Cortex of kidney (tissue), 1 donor: ENCODE measurements at regions not wholly inside any gene's neighbourhood (a gene's known extent, or its start where the extent isn't known, plus 50 kb on each side); places are given as distances from the start of the nearest gene placed in this dataset.
"Not testable (repeated sequence)": the region's sequence is repeated elsewhere in the genome, so short reads cannot be mapped to it uniquely, and the experiment has no call there.

Experiments
- DNase-seq: peaks from one replicate; lab custom pipeline; 2025; lab: John Stamatoyannopoulos, UW

DNA sequence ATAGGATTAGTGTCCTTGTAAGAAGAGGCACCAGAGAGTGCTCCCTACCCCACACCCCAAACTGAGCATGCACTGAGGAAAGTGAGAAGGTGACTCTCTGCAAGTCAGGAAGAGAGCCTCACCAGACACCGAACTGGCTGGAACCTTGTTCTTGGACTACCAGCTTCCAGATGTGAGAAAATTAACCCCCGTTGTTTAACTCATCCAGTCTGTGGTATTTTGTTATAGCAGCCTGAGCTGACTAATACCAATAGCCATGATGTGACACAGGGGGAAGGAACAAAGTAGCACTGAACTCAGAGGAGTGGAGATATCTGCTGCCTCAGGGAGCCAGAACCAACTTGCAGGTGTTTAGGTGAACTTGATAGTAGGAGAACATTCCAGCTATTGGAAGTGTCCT lies 415.2 kb upstream of the ZMIZ1 start:
- DNase-seq = no peak

DNA sequence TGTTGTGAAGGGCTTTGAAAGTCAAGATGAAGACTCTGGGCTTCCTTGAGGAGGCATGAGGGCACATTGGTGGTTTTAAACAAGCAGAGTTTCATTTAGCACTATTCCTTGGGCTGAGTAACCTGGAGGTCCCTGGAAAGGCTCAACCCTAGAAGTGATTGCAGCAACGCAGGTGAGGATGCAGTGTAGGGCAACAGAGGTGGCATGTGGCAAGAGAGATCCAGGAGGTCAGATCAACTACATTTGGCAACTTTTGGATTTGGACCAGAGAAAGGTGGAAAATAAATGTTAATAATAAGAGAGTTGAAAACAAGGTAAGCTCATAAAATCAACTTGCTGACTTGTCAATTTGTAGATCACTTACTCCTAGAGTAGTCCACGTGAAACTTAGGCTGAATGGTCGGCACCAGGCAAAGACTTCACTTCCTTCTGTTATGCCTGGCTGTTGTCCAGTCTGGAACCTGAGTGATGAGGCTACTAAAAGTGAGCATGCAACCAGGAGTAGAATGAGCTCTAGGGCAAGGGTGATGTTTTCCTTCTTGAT lies 414.6 kb upstream of the ZMIZ1 start:
- DNase-seq = no peak

DNA sequence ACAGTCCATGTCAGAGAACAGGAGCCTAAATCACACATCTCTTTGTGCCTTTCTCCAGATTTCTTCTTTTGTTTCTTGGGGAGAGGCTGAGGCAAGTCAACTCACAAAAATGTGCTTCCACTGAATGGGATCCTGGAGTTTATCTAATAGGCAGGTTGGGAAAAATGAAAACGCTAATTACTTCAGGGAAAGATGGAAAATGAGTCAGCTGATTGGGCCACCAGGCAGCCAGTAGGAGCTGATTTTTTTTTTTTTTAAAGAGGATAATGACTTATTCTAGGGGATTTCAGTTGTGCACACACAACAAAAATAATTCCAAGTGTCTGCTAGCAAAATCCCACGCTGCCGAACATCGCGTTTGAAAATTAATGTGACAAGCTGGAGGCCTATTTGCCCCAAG lies 412.8 kb upstream of the ZMIZ1 start:
- DNase-seq = no peak

DNA sequence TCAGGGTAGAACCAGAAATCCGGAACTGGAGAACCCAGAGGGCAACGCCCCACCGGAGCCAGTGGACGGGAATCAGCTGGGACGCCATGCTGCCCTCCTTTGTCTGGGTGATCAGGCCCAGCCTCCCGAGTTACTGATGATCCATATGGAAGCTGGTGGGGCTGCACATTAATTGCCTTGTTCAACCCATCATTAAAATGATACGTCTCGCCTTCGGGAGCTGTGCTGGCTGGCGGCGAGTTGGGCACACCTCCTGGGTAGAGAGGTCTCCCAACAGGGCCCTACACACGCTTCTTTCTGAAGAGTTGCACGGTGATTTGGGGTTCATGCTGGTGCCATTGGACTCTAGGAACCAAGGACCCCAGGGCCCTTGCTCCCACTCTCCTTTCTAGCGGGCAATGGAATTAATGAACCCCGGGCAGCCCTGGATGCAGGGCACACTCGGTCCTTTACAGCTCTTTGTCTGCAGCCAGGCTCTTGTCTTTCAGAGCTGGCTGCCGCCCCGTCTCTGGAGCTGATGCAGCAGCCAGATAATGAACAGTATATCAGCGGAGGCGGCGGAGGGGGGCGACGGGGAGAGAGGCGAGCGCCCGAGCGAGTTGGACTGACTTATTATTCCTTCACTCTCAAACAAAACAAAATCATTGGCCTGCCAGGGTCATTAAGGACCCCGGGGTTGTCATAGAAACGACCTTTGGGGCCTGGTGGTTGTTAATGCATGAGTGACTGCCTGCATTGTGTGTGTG lies 412.2 kb upstream of the ZMIZ1 start:
- DNase-seq = no peak

DNA sequence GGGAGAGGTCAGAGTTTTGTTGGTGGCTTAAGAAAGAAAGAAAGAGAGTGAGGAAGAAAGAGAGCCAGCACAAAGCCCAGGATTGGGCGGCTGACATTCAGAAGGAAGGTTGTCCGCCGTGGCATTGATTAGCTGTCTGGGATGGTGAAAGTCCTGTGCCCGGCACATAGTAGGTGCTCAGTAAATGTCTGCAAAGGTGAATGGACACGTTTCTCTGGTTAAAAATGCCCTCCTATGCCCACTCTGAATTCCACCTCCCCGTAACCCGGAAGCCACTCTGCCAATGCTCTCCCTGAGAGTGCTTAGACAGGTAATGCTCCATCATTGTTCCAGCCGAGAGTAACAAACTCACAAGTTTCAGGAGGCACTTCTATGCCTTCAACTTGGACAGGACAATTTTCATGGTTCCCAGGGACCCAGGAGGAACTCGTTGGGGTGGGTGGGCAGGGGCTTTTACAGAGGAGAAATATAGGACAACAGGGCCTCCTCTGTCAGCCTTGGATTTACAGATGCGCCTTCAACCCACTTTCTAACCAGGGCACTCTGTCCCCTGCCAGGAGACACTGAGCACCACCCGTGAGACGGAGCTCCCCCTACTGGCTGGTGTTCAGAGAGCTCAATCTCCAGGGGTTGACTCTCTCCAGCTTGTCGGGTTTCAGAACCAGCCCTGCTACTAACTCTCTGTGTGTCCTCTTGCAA lies 411.5 kb upstream of the ZMIZ1 start:
- no peak for DNase-seq

DNA sequence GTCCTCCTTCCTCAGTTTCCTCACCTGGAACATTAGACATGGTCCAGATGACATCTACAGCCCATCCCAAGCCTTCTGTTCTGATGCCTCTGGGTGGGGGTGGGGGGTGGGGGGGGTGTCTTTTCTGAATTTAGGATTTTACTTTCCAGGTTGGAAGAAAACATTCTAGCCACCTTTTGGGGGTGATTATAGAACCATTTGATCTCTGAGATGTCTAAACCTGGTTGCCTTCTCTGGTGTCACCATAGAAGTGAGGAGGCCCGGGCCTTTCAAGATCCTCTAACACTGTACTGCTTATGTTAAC lies 411.0 kb upstream of the ZMIZ1 start:
- DNase-seq = no peak

DNA sequence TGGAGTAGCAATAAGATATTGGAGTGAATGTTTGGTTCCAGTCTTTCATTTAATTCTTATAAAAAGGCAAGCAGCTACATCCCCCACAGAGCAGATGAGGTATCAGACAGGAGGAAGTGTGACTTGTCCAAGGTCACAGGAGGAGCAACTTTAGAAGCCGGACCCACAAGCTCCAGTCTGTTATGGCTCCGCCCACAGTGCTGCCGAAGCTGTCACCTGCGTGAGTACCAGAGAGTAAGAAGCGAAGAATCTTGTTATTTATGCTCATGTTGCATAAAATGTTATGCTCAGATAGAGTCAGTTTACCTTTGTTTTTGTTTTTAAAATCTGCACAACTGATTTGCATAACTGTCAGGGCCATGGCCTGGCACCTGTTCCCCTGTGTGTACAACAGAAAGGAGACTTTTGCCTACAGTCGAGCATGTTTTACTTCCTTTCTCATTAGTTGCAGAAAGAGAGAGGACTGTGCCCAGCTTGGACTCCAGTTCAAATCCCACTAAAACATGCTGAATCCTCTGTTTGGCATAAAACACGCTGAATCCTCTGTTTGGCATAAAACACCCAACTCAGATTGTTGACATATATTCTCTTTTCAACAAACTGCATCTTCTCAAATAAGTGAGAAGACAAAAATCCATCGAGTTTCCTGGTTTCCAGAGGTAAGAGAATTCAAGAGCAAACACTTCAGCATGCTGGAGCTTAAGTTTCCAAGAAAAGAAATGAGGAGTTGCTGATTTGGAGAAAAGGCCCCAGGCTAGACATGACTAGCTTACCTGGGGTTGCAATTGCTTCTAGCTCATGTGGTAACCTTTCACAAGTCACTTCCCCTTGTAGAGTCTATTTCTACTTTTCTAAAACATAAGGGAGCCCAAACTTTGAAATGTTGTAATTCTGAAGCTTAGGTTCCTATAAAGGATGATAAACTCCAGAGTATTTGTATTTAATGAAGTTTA lies 409.8 kb upstream of the ZMIZ1 start:
- no peak for DNase-seq

DNA sequence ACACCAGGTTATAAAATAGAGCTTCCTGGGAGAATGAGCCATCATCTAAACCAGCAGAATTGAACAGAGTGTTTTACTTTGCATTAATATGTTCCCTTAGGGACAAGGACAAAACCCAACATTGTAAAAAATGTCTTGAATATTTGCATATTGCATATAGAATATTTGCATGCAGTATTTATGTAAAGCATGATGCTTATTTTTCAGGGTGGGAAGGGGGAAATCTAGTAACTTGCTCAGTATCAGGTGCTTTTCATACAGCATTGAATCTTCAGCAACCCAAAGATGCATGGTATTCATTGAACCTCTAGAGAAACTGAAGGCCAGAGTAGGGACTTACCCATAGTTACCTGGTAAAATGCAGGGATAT lies 409.2 kb upstream of the ZMIZ1 start:
- no peak for DNase-seq

DNA sequence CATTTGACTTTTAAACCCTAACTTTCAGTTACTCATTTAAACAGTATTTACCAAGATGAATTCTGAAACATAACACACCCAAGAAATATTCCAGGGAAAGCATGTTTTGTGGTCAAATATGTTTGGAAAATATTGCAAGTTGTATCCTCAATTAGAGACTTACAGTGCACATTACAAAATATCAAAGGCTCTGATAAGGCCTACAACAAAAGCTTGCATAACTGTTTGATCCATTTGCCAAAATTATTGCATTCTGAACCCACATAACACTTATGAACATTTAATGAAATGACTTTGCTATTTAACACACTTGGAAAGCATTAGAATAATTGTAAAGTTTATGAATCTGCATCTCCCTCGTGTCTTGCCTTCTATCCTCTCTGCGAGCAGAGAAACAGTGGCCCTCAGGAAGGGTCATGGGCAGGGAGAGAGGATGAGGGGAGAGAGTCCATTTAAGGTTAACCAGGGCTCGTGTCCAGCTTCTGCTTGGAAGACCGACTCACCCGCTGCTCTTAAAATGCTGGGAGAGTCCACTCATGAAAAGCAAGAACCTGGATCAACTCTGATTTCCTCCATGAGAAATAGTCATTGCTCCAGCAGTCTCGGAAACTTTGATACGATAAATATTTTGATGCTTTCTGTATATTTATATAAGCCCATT lies 408.2 kb upstream of the ZMIZ1 start:
- no peak for DNase-seq

DNA sequence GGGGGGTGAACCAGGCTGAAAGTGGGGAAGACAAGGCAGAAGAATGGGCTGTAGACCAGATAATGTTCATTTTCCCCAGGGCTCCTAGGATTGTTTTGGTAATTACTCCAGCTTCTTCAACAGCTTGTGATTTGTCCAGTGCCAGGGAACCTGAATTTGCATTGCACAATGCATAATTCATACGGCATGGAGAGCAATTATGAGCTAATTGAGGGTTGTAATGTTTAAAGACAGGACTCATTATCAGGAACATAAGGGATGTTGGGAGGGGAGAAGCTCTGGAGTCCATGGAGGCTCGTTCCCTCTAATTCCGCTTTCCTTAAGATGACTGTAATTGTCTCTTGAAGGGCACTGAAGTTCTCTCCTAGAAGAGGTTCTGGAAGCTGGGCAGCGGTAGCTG lies 405.0 kb upstream of the ZMIZ1 start:
- no peak for DNase-seq

DNA sequence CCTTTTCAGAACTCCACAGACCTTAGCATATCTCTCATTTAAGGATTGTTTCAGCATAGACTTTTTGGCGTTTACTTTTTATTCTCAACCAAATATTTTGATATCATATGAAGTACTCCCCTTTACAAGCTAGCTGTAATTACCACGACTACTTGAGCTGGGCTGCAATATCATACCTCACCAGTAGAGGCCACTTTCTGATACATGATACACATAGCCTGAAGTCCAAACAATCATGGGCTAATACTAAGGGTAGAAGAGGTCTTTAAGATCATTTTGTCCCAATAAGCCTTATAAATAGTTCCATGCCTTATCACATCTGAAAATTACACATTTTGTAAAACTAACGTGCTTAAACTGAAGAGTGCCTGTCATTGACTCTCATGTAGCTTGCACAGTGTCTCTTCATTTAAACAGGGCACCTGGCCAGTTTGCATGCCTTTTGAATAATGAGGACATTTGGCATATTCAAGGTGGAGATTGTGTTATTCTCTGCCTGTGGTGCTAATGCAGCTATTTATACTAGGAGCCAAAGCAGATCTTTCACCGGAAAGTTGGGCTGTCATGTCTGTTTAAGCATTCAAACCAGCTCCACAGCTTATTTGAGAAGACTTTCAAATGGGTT lies 403.7 kb upstream of the ZMIZ1 start:
- DNase-seq = no peak

DNA sequence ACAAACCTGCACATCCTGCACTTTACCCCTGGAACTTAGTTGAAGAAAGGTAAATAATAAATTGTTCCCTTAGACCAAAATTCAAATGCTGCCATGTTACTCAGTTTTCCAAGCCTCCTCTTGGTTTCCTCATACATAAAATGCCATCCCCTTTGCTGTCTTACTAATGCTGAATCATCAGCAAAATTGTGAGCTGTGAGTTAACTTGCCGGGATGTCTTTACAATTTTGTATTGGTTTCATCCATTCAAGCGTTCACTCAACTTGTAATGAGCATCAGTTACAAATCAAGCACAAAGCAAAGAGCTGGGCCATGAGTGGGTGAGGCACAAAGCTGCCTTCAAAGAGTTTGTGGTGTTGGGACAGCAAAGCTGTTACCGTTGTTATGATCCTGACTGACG lies 395.8 kb upstream of the ZMIZ1 start:
- DNase-seq = no peak

DNA sequence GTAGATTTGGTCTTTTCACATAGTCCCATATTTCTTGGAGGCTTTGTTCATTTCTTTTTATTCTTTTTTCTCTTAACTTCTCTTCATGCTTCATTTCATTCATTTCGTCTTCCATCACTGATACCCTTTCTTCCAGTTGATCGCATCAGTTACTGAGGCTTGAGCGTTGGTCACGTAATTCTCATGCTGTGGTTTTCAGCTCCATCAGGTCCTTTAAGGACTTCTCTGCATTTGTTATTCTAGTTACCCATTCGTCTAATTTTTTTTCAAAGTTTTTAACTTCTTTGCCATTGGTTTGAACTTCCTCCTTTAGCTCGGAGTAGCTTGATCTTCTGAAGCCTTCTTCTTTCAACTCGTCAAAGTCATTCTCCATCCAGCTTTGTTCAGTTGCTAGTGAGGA lies 387.6 kb upstream of the ZMIZ1 start:
- not testable (repeated sequence) for DNase-seq

DNA sequence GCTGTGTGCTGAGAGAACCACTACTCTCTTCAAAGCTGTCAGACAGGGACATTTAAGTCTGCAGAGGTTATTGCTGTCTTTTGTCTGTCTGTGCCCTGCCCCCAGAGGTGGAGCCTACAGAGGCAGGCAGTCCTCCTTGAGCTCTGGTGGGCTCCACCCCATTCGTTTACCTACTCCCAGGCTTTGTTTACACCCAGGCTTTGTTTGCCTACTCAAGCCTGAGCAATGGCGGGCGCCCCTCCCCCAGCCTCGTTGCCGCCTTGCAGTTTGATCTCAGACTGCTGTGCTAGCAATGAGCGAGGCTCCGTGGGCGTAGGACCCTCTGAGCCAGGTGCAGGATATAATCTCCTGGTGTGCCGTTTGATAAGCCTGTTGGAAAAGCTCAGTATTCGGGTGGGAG lies 386.8 kb upstream of the ZMIZ1 start:
- DNase-seq = not testable (repeated sequence)

DNA sequence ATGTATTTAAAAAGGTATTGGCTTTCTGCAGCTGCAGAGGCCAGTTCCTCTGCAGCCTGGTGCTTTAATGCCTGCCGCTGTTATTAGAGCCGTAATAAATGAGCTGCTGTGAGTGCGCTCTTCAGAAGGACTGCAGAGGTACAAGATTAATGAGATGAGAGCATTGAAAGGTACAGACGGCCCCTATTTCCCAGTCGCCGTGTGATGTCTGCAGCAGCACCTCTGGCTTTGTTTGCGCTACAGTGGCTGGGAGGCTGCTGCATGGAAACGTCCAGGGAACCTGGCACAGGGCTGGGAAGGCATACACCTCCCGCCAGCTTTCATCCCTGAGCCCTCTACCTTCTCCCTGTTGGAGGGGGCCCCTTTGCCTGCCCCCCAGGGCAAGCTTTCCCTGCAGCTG lies 383.8 kb upstream of the ZMIZ1 start:
- no peak for DNase-seq

DNA sequence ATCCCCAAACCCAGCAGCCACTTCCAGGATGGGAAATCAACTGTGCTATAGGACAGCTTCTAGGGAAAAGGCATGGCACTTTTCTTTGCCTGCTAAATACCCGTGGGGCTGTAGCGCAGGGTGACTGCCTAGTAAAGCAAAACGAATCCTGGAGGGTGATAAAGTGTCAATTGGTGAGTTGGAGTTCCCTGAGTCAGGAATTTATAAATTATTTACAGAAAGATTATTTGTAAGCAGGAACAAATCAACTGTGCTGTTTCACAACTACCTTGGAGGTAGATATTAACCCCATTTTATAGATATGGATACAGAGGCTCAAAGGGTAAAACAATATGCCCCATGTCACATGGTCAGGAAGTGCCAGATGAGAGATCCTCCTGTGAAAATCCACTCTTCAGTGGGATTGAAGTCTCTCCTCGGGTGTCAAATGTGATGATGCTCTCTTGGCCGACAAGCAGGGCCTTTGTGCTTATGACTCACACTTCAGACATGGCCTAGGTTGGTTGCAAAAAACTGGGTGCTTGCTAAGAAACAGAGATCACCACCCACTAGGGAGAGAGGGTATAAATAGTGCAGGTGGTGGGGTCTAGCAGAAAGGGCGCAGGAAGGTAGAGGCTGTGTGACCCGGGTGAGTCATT lies 383.2 kb upstream of the ZMIZ1 start:
- DNase-seq = no peak

DNA sequence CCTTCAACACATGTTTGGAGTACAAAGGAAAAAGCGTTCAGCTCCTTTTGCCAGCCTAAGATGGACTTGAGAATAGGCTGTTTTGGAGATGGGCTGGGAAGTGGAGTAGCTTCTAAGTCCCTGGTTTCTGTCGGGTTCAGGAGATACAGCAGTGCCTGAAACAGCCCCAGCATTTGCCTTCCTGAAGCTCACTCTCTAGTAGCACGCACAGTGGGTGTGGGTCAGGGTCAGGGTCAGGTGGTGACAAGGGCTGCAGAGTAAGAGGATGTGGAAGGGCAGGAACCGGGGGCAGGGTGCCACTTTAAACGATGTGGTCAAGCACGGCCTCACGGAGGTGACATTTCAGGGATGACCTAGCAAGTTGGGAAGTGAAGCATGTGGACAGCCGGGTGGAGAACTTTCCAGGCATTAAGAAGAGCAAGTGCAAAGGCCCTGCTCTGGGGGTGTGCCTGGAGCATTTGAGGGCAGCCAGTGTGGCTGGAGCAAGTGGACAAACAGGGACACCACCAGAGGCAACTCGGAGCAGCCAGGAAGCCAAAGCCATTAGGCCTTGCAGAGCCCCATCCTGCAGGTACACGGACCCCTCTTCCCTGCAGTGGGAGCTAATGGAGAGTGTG lies 382.2 kb upstream of the ZMIZ1 start:
- no peak for DNase-seq

DNA sequence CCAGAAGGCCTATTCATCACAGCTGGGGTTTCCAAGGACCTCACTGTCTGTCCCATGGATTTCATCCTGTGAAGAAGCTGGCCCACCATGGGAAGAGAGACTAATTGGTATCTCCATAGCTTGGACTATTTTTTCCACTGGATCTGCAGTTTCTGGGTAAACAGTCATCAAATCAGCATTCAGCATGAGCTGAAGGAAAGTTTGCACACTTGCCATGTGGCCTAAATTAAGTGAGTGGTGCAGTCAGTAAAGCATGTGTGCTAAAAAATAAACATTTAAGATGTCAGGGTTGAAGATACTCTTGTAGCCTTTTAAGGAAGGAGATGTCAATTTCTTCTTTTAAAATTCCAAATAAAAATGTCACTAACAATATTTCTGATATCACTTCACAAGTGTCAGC lies 381.1 kb upstream of the ZMIZ1 start:
- no peak for DNase-seq

DNA sequence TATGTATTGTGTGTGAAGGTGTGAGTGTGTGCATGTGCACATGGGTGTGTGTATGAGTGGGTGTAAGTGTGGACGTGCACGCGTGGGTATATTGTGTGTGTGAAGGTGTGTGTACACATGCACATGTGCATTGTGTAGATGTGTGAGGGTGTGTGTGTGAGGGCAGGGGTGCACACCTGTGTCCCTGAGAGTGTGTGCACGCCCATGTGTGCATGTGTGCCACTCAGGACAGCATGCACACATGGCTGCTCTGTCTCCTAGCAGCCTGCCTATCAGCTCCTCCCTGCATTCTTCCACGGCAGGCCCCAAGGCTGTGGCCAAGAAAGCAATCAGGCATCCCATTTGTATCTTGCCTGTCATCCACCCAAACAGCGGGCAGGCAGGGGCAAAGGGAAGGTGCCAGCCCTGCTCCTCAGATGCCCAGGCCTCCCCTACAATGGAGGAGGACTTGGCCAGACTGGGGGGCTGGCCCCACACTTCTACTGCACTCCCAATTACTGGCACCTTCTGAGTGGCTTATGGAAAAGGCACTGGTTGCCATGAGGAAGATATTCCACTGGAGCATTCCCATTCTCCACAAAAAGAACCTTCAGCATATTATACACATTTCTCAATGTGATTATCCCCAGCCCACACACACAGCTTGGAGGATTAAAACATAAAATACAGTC lies 380.4 kb upstream of the ZMIZ1 start:
- no peak for DNase-seq

DNA sequence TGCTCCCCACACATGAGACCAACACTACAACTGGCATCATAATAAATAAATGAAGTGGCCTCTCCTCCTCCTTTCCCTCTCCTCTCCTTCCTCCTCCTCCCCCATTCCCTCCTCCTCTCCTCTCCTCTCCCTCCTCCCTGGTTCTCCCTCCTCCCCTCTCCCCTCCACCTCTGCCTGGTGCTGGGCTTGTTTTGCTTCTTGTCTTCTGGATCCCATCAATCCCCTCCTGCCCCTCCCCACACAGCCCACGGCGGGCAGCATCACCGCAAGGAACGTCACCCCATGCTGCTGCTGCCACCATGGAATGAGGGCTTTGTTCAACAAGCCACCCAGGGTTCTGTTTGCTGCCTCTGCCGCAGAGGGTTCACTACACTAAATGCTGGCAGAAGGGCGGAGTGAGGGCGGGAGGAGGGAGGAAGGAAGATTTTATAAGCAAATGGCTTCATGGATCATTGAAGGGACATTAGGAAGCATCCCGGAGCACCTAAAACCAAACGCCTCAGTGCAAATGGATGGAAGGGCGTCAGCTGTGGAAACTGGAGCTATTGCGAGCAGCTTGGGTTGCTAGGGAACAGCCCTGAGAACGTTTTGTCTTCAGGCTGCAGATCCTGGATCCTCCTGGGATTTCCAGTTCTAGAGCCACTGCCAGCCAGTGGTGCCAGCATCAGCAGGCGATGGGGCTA lies 379.7 kb upstream of the ZMIZ1 start:
- no peak for DNase-seq
